WTC11 (cell line): ENCODE measurements at regions not wholly inside any gene's neighbourhood (a gene's known extent, or its start where the extent isn't known, plus 50 kb on each side); places are given as distances from the start of the nearest gene placed in this dataset.

Experiments used
- ATAC-seq: fragments of 200-7000 bp; cut with Tn5 transposase; 2 replicates; pipeline ENCODE4 v1.10.0; 2021; ENCODE audit warnings: mild to moderate bottlenecking, moderate library complexity
- CTCF ChIA-PET: fragments of 300-600 bp; sonication (Branson Sonifier 250); formaldehyde crosslinking; loops from one replicate; lab custom pipeline; 2021; ENCODE audit warnings: antibody characterized with exemption; lab: Charles Lee
- POLR2A ChIA-PET: fragments of 350-600 bp; sonication (Branson Sonifier 250); formaldehyde crosslinking; loops from one replicate; lab custom pipeline; 2021; ENCODE audit warnings: antibody characterized with exemption; lab: Charles Lee
- DNase-seq: peaks from one replicate; pipeline ENCODE4 v3.0.0; 2021; ENCODE audit warnings: low spot score
- H3K27ac Mint-ChIP-seq: 2 replicates; pipeline ENCODE4 v1.8.0; 2021; ENCODE audit warnings: mixed read lengths
- H3K27me3 Mint-ChIP-seq: 2 replicates; pipeline ENCODE4 v1.8.0; 2021; ENCODE audit warnings: low read depth, mild to moderate bottlenecking, moderate library complexity, mixed read lengths
- H3K36me3 Mint-ChIP-seq: 2 replicates; pipeline ENCODE4 v1.8.0; 2021; ENCODE audit warnings: mixed read lengths
- H3K4me1 Mint-ChIP-seq: 2 replicates; pipeline ENCODE4 v1.8.0; 2022; ENCODE audit warnings: mixed read lengths
- H3K4me3 Mint-ChIP-seq: 2 replicates; pipeline ENCODE4 v1.8.0; 2021; ENCODE audit warnings: mild to moderate bottlenecking, moderate library complexity, mixed read lengths
- H3K9me3 Mint-ChIP-seq: 2 replicates; pipeline ENCODE4 v1.8.0; 2021; ENCODE audit warnings: mixed read lengths
- ELF4 ChIP-seq: sonication (generic); formaldehyde crosslinking; IDR thresholded peaks from 2 replicates; pipeline ENCODE4 v1.8.1; 2022; ENCODE audit warnings: low read depth, mild to moderate bottlenecking, moderate library complexity, missing genetic modification reagents
- ESRRA ChIP-seq: sonication (generic); formaldehyde crosslinking; IDR thresholded peaks from 2 replicates; pipeline ENCODE4 v1.8.1; 2022; ENCODE audit warnings: mild to moderate bottlenecking, missing genetic modification reagents, borderline replicate concordance
- FOXJ3 ChIP-seq: sonication (generic); formaldehyde crosslinking; IDR thresholded peaks from 2 replicates; pipeline ENCODE4 v1.9.0; 2021; ENCODE audit warnings: missing genetic modification reagents, mild to moderate bottlenecking, borderline replicate concordance
- FOXP1 ChIP-seq: sonication (generic); formaldehyde crosslinking; IDR thresholded peaks from 2 replicates; pipeline ENCODE4 v1.8.0; 2022; ENCODE audit warnings: missing genetic modification reagents, mild to moderate bottlenecking, moderate library complexity, borderline replicate concordance
- NFYB ChIP-seq: sonication (generic); formaldehyde crosslinking; conservative IDR thresholded peaks from 2 replicates; pipeline ENCODE4 v1.8.0; 2022; ENCODE audit warnings: low read depth, missing genetic modification reagents
- OVOL2 ChIP-seq: fragments of 250-450 bp; sonication (Bioruptor Pico); IDR thresholded peaks from 2 replicates; pipeline ENCODE4 v1.9.0; 2021; ENCODE audit warnings: mild to moderate bottlenecking, borderline replicate concordance
- SP1 ChIP-seq: sonication (generic); formaldehyde crosslinking; conservative IDR thresholded peaks from 2 replicates; pipeline ENCODE4 v1.8.1; 2022; ENCODE audit warnings: missing genetic modification reagents
- TCF7 ChIP-seq: sonication (generic); formaldehyde crosslinking; IDR thresholded peaks from 2 replicates; pipeline ENCODE4 v1.8.0; 2022; ENCODE audit warnings: mild to moderate bottlenecking, low read depth, missing genetic modification reagents, moderate library complexity
- ZNF423 ChIP-seq: fragments of 250-450 bp; sonication (Bioruptor Pico); IDR thresholded peaks from 2 replicates; pipeline ENCODE4 v2.1.2; 2022; ENCODE audit warnings: mild to moderate bottlenecking, moderate library complexity
- TF ChIP-seq, protein P1 (sequence below): sonication (generic); formaldehyde crosslinking; IDR thresholded peaks from 2 replicates; pipeline ENCODE4 v1.8.1; 2023; ENCODE audit warnings: mild to moderate bottlenecking, moderate library complexity, missing genetic modification reagents
- TF ChIP-seq, protein P2 (sequence below): fragments of 250-450 bp; sonication (Bioruptor Pico); IDR thresholded peaks from 2 replicates; pipeline ENCODE4 v1.8.0; 2021; ENCODE audit warnings: mild to moderate bottlenecking
- TF ChIP-seq, protein P3 (sequence below): fragments of 250-450 bp; sonication (Bioruptor Pico); IDR thresholded peaks from 2 replicates; pipeline ENCODE4 v2.1.2; 2022; ENCODE audit warnings: mild to moderate bottlenecking, moderate library complexity
- TF ChIP-seq, protein P4 (sequence below): sonication (generic); formaldehyde crosslinking; conservative IDR thresholded peaks from 2 replicates; pipeline ENCODE4 v1.8.1; 2023; ENCODE audit warnings: mild to moderate bottlenecking, low read depth, missing genetic modification reagents, moderate library complexity
- TF ChIP-seq, protein P5 (sequence below): sonication (generic); formaldehyde crosslinking; IDR thresholded peaks from 2 replicates; pipeline ENCODE4 v1.8.0; 2023; ENCODE audit warnings: missing genetic modification reagents
- TF ChIP-seq, protein P6 (sequence below): fragments of 250-450 bp; sonication (Bioruptor Pico); IDR thresholded peaks from 2 replicates; pipeline ENCODE4 v1.9.0; 2021; ENCODE audit warnings: mild to moderate bottlenecking, borderline replicate concordance
- TF ChIP-seq, protein P7 (sequence below): sonication (generic); formaldehyde crosslinking; IDR thresholded peaks from 2 replicates; pipeline ENCODE4 v1.8.0; 2022; ENCODE audit warnings: missing genetic modification reagents

DNA sequence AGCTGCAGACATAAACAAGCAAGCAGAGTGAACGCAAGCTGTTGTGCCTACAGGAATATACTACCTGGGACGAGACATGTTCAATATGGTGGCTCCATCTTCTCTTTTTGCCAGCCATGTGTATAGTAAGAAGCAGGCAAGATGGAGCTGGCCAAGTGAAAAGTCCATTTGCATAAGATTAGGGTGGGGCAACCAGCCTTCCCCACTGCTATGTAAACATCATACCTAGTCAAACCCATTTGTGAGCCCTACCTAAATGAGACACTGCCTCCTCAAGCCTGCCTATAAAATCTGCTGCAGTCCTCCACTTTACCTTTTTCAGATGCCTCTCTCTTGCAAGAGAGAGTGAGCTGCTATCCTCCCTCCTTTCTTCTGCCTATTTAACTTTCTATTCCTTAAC lies 370.1 kb upstream of the PMFBP1 start (continued):
- TF ChIP-seq, protein P1, sequence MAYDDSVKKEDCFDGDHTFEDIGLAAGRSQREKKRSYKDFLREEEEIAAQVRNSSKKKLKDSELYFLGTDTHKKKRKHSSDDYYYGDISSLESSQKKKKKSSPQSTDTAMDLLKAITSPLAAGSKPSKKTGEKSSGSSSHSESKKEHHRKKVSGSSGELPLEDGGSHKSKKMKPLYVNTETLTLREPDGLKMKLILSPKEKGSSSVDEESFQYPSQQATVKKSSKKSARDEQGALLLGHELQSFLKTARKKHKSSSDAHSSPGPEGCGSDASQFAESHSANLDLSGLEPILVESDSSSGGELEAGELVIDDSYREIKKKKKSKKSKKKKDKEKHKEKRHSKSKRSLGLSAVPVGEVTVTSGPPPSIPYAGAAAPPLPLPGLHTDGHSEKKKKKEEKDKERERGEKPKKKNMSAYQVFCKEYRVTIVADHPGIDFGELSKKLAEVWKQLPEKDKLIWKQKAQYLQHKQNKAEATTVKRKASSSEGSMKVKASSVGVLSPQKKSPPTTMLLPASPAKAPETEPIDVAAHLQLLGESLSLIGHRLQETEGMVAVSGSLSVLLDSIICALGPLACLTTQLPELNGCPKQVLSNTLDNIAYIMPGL (CRISPR knock-in tag), result no peak
- no peak for TF ChIP-seq SP1 (CRISPR knock-in tag)

DNA sequence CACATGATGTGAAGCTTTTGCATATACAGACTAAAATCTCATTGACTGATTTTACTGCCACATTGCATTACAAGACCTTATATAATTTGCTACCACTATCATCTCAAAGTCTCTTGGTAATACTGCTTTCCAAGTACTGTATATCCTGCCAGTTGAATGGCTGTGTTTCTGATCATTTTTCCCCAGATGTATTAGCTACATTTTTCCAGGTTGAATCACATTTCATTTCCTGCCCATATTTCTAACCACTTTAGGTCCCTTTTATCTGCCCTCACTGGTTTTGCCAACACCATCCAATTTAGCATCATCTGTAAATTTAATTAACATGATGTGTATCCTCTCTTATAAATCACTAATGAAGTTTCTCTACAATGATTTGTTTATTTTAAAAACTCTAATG lies 365.7 kb upstream of the PMFBP1 start:
- H3K36me3 Mint-ChIP-seq, result peaks cover 7% of the 10 kb centered on the region
- ATAC-seq (no peak), DNase-seq (no peak)
- no peaks in the 10 kb centered on the region for H3K27me3 Mint-ChIP-seq
- H3K27ac Mint-ChIP-seq, result no peak overlapping the region
- TF ChIP-seq ESRRA (CRISPR knock-in tag), result no peak
- TF ChIP-seq, protein P2, sequence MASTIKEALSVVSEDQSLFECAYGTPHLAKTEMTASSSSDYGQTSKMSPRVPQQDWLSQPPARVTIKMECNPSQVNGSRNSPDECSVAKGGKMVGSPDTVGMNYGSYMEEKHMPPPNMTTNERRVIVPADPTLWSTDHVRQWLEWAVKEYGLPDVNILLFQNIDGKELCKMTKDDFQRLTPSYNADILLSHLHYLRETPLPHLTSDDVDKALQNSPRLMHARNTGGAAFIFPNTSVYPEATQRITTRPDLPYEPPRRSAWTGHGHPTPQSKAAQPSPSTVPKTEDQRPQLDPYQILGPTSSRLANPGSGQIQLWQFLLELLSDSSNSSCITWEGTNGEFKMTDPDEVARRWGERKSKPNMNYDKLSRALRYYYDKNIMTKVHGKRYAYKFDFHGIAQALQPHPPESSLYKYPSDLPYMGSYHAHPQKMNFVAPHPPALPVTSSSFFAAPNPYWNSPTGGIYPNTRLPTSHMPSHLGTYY (CRISPR knock-in tag), result no peak
- TF ChIP-seq TCF7, result no peak
- no peak for TF ChIP-seq OVOL2 (CRISPR knock-in tag)
- no peak for TF ChIP-seq NFYB (CRISPR knock-in tag)
- TF ChIP-seq, protein P3, sequence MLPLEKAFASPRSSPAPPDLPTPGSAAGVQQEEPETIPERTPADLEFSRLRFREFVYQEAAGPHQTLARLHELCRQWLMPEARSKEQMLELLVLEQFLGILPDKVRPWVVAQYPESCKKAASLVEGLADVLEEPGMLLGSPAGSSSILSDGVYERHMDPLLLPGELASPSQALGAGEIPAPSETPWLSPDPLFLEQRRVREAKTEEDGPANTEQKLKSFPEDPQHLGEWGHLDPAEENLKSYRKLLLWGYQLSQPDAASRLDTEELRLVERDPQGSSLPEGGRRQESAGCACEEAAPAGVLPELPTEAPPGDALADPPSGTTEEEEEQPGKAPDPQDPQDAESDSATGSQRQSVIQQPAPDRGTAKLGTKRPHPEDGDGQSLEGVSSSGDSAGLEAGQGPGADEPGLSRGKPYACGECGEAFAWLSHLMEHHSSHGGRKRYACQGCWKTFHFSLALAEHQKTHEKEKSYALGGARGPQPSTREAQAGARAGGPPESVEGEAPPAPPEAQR, result no peak
- TF ChIP-seq, protein P4, sequence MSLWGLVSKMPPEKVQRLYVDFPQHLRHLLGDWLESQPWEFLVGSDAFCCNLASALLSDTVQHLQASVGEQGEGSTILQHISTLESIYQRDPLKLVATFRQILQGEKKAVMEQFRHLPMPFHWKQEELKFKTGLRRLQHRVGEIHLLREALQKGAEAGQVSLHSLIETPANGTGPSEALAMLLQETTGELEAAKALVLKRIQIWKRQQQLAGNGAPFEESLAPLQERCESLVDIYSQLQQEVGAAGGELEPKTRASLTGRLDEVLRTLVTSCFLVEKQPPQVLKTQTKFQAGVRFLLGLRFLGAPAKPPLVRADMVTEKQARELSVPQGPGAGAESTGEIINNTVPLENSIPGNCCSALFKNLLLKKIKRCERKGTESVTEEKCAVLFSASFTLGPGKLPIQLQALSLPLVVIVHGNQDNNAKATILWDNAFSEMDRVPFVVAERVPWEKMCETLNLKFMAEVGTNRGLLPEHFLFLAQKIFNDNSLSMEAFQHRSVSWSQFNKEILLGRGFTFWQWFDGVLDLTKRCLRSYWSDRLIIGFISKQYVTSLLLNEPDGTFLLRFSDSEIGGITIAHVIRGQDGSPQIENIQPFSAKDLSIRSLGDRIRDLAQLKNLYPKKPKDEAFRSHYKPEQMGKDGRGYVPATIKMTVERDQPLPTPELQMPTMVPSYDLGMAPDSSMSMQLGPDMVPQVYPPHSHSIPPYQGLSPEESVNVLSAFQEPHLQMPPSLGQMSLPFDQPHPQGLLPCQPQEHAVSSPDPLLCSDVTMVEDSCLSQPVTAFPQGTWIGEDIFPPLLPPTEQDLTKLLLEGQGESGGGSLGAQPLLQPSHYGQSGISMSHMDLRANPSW, result no peak
- no peak for TF ChIP-seq FOXP1 (CRISPR knock-in tag)
- no peak for TF ChIP-seq FOXJ3 (CRISPR knock-in tag)
- no peak for TF ChIP-seq ELF4 (CRISPR knock-in tag)
- TF ChIP-seq, protein P5, sequence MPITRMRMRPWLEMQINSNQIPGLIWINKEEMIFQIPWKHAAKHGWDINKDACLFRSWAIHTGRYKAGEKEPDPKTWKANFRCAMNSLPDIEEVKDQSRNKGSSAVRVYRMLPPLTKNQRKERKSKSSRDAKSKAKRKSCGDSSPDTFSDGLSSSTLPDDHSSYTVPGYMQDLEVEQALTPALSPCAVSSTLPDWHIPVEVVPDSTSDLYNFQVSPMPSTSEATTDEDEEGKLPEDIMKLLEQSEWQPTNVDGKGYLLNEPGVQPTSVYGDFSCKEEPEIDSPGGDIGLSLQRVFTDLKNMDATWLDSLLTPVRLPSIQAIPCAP (CRISPR knock-in tag), result no peak
- TF ChIP-seq, protein P6, sequence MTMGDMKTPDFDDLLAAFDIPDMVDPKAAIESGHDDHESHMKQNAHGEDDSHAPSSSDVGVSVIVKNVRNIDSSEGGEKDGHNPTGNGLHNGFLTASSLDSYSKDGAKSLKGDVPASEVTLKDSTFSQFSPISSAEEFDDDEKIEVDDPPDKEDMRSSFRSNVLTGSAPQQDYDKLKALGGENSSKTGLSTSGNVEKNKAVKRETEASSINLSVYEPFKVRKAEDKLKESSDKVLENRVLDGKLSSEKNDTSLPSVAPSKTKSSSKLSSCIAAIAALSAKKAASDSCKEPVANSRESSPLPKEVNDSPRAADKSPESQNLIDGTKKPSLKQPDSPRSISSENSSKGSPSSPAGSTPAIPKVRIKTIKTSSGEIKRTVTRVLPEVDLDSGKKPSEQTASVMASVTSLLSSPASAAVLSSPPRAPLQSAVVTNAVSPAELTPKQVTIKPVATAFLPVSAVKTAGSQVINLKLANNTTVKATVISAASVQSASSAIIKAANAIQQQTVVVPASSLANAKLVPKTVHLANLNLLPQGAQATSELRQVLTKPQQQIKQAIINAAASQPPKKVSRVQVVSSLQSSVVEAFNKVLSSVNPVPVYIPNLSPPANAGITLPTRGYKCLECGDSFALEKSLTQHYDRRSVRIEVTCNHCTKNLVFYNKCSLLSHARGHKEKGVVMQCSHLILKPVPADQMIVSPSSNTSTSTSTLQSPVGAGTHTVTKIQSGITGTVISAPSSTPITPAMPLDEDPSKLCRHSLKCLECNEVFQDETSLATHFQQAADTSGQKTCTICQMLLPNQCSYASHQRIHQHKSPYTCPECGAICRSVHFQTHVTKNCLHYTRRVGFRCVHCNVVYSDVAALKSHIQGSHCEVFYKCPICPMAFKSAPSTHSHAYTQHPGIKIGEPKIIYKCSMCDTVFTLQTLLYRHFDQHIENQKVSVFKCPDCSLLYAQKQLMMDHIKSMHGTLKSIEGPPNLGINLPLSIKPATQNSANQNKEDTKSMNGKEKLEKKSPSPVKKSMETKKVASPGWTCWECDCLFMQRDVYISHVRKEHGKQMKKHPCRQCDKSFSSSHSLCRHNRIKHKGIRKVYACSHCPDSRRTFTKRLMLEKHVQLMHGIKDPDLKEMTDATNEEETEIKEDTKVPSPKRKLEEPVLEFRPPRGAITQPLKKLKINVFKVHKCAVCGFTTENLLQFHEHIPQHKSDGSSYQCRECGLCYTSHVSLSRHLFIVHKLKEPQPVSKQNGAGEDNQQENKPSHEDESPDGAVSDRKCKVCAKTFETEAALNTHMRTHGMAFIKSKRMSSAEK (CRISPR knock-in tag), result no peak
- TF ChIP-seq ZNF423 (CRISPR knock-in tag), result no peak
- TF ChIP-seq, protein P7, sequence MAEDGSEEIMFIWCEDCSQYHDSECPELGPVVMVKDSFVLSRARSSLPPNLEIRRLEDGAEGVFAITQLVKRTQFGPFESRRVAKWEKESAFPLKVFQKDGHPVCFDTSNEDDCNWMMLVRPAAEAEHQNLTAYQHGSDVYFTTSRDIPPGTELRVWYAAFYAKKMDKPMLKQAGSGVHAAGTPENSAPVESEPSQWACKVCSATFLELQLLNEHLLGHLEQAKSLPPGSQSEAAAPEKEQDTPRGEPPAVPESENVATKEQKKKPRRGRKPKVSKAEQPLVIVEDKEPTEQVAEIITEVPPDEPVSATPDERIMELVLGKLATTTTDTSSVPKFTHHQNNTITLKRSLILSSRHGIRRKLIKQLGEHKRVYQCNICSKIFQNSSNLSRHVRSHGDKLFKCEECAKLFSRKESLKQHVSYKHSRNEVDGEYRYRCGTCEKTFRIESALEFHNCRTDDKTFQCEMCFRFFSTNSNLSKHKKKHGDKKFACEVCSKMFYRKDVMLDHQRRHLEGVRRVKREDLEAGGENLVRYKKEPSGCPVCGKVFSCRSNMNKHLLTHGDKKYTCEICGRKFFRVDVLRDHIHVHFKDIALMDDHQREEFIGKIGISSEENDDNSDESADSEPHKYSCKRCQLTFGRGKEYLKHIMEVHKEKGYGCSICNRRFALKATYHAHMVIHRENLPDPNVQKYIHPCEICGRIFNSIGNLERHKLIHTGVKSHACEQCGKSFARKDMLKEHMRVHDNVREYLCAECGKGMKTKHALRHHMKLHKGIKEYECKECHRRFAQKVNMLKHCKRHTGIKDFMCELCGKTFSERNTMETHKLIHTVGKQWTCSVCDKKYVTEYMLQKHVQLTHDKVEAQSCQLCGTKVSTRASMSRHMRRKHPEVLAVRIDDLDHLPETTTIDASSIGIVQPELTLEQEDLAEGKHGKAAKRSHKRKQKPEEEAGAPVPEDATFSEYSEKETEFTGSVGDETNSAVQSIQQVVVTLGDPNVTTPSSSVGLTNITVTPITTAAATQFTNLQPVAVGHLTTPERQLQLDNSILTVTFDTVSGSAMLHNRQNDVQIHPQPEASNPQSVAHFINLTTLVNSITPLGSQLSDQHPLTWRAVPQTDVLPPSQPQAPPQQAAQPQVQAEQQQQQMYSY, result no peak
- CTCF ChIA-PET, result no interaction called here
- no peak overlapping the region for H3K4me3 Mint-ChIP-seq
- POLR2A ChIA-PET, result no interaction called here
- peaks cover 8% of the 10 kb centered on the region for H3K4me1 Mint-ChIP-seq
- peaks cover 9% of the 10 kb centered on the region for H3K9me3 Mint-ChIP-seq
